MG63 (cell line): ENCODE measurements at regions not wholly inside any gene's neighbourhood (a gene's known extent, or its start where the extent isn't known, plus 50 kb on each side); places are given as distances from the start of the nearest gene placed in this dataset.

Source experiments
- DNase-seq: peaks from one replicate; pipeline ENCODE4 v3.0.0-alpha.2; 2020
- H3K27me3 ChIP-seq: fragments of 250-450 bp; sonication (Bioruptor Pico); 2 replicates; pipeline ENCODE4 v1.5.1; 2020; ENCODE audit warnings: mild to moderate bottlenecking, moderate library complexity
- H3K36me3 ChIP-seq: fragments of 250-450 bp; sonication (Bioruptor Pico); 2 replicates; pipeline ENCODE4 v1.5.1; 2020; ENCODE audit warnings: mild to moderate bottlenecking, moderate library complexity
- H3K4me3 ChIP-seq: fragments of 250-450 bp; sonication (Bioruptor Pico); 2 replicates; pipeline ENCODE4 v1.5.1; 2020; ENCODE audit warnings: mild to moderate bottlenecking, moderate library complexity
- H3K9me3 ChIP-seq: fragments of 250-450 bp; sonication (Bioruptor Pico); 2 replicates; pipeline ENCODE4 v1.5.1; 2020; ENCODE audit warnings: mild to moderate bottlenecking, moderate library complexity

DNA sequence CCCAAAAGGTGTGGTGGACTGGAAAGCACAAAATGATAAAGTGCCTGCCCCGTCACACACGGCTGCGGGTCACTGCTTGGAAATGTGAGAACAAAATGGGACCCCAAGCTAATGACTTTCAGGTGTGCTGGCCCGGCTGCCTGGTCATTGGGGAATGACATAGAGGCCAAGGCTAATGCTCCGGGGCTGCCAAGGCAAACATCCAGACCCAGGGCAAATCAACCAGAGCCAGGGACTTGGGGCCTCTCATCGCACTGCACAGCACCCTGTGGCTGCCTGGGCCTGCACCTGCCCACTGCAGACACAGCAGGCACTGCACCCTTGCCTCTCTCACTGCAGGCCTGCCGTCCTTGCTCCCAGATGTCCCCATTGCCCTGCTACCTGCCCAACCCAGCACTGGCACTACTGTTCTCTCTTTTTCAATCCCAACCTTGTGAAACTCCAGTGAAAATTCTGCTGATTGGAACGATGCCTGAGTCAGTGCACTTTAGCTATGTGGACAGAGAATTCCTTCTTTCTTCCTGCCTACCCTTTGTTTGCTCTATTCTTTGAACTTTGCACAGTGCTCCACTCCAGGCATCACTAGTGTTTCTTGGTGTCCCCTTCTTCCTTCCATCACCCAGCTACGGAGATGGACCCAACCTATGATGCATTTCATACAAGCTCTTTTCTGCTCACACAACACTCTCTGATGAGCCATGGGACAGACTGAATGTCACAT lies 849.5 kb downstream of the MAFB start:
- no peaks in the 10 kb centered on the region for H3K27me3 ChIP-seq
- H3K36me3 ChIP-seq = no peaks in the 10 kb centered on the region
- H3K4me3 ChIP-seq = no peak overlapping the region
- DNase-seq = no peak
- H3K9me3 ChIP-seq = no peaks in the 10 kb centered on the region

GRCh38 chr20:39837561-39837960 lies 851.5 kb downstream of the MAFB start:
- no peaks in the 10 kb centered on the region for H3K9me3 ChIP-seq
- no peaks in the 10 kb centered on the region for H3K36me3 ChIP-seq
- H3K4me3 ChIP-seq = no peak overlapping the region
- no peak for DNase-seq
- H3K27me3 ChIP-seq = no peaks in the 10 kb centered on the region

DNA sequence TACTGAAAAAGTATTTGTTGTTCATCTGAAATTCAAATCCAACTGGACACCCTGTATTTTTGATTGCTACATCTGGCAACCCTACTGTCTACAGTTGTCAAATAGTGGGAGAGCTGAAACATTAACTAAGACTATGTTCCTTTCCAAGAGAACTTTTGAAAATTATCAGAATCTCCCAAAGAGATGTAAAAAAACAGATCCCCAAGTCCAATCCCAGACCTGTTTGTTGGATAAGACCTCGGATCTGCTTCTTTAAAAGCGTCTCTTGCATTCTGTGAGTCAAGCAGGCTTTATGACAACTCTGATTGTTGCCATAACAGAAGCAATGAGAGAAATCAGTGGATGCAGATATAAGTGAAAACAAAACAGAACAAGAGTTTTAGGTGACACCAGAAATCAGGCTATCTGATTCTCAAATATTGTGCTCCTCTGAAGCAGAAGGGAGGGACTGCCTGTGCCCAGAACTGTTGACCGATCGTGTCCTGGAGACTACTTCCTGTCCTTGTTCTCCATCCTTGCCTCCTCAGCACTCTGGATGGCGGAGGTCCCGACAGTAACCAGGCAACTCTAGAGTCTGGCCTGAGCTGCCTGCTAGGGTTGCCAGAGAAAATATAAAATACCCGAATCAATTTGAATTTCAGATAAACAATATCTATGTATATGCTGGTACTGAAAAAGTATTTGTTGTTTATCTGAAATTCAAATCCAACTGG lies 853.8 kb downstream of the MAFB start:
- Histone ChIP-seq H3K4me3 (no peak overlapping the region), H3K36me3 (no peaks in the 10 kb centered on the region), H3K9me3 (no peaks in the 10 kb centered on the region), H3K27me3 (no peaks in the 10 kb centered on the region)
- no peak for DNase-seq

GRCh38 chr20:39830903-39831302 lies 858.1 kb downstream of the MAFB start:
- H3K4me3 ChIP-seq = no peak overlapping the region
- DNase-seq = no peak
- no peaks in the 10 kb centered on the region for H3K27me3 ChIP-seq
- no peaks in the 10 kb centered on the region for H3K9me3 ChIP-seq
- H3K36me3 ChIP-seq = no peaks in the 10 kb centered on the region

GRCh38 chr20:39829661-39830060 lies 859.4 kb downstream of the MAFB start:
- no peak for DNase-seq
- Histone ChIP-seq H3K9me3 (no peaks in the 10 kb centered on the region), H3K36me3 (no peaks in the 10 kb centered on the region), H3K4me3 (no peak overlapping the region), H3K27me3 (no peaks in the 10 kb centered on the region)

DNA sequence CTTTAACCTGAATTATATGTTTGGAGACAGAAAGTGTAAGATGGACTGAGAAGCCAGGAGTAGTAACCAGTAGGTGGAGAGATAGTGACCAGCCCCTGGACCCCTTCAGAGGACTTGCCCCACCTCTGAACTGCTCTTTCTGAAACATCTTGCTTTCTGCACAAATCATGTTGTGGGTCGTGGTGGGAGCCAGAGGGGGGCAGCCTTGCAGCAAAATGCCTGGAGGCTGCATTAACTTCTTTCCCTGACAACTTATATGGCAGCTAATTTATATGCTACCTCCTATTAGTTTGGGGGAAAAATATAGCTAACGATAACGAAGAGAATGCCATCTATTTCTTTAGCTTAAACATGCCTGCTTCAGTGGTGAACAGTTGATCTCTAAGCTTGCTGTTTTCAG lies 859.8 kb downstream of the MAFB start:
- Histone ChIP-seq H3K9me3 (no peaks in the 10 kb centered on the region), H3K27me3 (no peaks in the 10 kb centered on the region), H3K4me3 (no peak overlapping the region), H3K36me3 (no peaks in the 10 kb centered on the region)
- no peak for DNase-seq

DNA sequence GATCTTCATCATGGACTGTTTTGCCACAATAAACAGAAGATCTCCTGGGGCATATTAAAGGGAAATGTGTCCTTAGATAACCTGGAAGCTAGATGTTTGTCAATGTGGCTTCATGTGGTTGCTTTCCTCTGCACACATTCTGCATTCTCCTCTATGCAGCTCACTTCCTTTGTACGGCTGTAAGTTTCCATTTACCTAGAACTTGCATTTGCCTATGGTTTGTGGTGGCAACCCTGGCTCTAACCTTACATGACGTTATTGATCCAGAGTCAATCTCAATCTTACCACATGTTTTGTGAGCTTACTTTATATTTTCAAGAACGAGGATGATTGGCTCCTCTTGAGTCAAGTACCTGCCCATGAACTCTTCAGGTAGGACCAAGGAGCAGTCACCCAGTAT lies 863.1 kb downstream of the MAFB start:
- no peak for DNase-seq

GRCh38 chr20:39825524-39825923 lies 863.4 kb downstream of the DHX35 start:
- Histone ChIP-seq H3K4me3 (no peak overlapping the region), H3K9me3 (no peaks in the 10 kb centered on the region), H3K27me3 (no peaks in the 10 kb centered on the region), H3K36me3 (no peaks in the 10 kb centered on the region)
- peak; percentile 24 for DNase-seq

More for the DNA sequence above, 863.1 kb downstream of the MAFB start:
- no peaks in the 10 kb centered on the region for H3K36me3 ChIP-seq
- no peaks in the 10 kb centered on the region for H3K9me3 ChIP-seq
- H3K27me3 ChIP-seq = no peaks in the 10 kb centered on the region
- H3K4me3 ChIP-seq = no peak overlapping the region

DNA sequence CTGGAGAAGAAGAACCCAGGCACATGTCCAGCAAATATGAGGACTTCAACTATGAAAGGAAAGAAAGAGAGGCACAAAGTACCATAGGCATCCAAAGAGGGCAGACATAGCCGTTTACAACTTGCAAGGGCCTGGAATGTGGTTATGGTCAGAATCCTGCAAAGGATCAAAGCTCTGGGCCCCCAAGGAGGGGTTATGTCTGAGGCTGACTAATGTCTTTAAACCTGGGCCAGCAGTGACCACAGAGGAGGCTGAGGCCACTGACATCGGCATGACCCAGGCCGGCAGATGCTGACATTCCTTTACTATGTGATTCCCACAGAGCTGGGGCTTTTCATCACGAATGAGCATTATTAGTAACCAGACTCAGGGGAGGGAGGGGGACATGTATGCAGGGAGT lies 861.1 kb downstream of the DHX35 start:
- Histone ChIP-seq H3K27me3 (no peaks in the 10 kb centered on the region), H3K36me3 (no peaks in the 10 kb centered on the region), H3K4me3 (no peak overlapping the region), H3K9me3 (no peaks in the 10 kb centered on the region)
- DNase-seq = peak; percentile 94

- no peaks in the 10 kb centered on the region for H3K36me3 ChIP-seq
- no peak for DNase-seq
- no peaks in the 10 kb centered on the region for H3K9me3 ChIP-seq
- H3K27me3 ChIP-seq = no peaks in the 10 kb centered on the region
- H3K4me3 ChIP-seq = no peak overlapping the region
Observed at GRCh38 chr20:39822667-39823066, 860.5 kb downstream of the DHX35 start.

DNA sequence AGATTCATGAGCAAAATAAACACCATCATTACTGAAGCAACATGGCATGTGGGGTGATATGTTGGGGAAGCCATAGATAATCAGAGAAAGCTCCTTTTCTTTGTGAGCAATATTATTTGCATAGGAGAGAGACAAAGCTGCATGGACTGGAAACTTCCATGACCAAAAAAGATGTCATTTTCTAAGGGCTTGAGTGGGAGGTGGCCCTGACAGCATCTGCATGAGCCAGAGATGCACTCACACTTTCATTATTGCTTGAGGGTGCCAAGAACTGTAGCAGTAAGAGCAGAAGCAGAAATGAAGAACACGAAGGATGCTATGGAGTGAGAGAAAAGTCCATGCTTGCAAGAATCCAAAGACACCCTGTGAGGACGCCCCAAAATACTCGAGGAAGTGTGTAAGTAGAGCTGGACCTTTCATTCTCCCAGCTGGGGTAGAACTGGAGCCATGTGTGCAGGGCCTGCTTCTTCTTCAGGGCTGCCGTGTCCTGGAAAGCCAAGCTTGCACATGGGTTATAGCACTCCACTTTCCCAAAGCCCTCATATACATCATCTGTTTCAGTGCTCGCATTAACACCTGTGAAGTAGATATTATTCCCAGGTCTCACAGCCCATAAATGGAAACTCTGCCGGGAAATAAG lies 851.2 kb downstream of the DHX35 start:
- no peak for DNase-seq
- Histone ChIP-seq H3K4me3 (no peak overlapping the region), H3K36me3 (no peaks in the 10 kb centered on the region), H3K27me3 (no peaks in the 10 kb centered on the region), H3K9me3 (no peaks in the 10 kb centered on the region)

- no peak overlapping the region for H3K4me3 ChIP-seq
- no peaks in the 10 kb centered on the region for H3K27me3 ChIP-seq
- no peaks in the 10 kb centered on the region for H3K9me3 ChIP-seq
- no peaks in the 10 kb centered on the region for H3K36me3 ChIP-seq
- no peak for DNase-seq
Observed at GRCh38 chr20:39812116-39812515, 850.0 kb downstream of the DHX35 start.

DNA sequence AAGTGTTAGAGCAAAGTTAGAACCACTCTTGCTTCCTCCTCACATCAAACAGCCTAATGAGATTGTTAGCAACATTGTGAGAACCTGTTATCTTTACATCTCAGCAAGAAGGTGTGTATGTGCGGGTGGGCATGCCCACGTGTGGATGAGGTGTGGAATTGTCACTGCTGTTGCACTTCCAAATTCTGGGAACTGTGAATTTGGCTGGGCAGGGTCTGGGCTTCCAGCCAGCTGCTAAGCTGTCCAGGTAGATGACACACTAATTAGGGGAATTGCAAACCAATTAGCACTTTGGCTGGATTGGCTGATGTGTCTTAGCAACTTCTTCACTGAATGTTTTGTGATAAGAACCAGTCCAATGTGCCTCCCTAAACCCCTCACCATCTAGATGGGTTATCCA lies 848.2 kb downstream of the DHX35 start:
- Histone ChIP-seq H3K4me3 (no peak overlapping the region), H3K9me3 (no peaks in the 10 kb centered on the region), H3K36me3 (no peaks in the 10 kb centered on the region), H3K27me3 (no peaks in the 10 kb centered on the region)
- DNase-seq = no peak

GRCh38 chr20:39808613-39809012 lies 846.5 kb downstream of the DHX35 start:
- Histone ChIP-seq H3K9me3 (no peaks in the 10 kb centered on the region), H3K36me3 (no peaks in the 10 kb centered on the region), H3K27me3 (no peaks in the 10 kb centered on the region), H3K4me3 (no peak overlapping the region)
- no peak for DNase-seq

- no peaks in the 10 kb centered on the region for H3K36me3 ChIP-seq
- peak; percentile 85 for DNase-seq
- peaks cover 12% of the 10 kb centered on the region for H3K9me3 ChIP-seq
- H3K27me3 ChIP-seq = no peaks in the 10 kb centered on the region
- no peak overlapping the region for H3K4me3 ChIP-seq
Observed at GRCh38 chr20:39800548-39800947, 838.4 kb downstream of the DHX35 start.

GRCh38 chr20:39800111-39800510 lies 838.0 kb downstream of the DHX35 start:
- peak; percentile 26 for DNase-seq
- peaks cover 12% of the 10 kb centered on the region for H3K9me3 ChIP-seq

GRCh38 chr20:39799366-39799965 lies 837.3 kb downstream of the DHX35 start:
- Histone ChIP-seq H3K9me3 (peaks cover 12% of the 10 kb centered on the region), H3K4me3 (no peak overlapping the region), H3K36me3 (no peaks in the 10 kb centered on the region), H3K27me3 (no peaks in the 10 kb centered on the region)
- no peak for DNase-seq

More at GRCh38 chr20:39800111-39800510, 838.0 kb downstream of the DHX35 start:
- Histone ChIP-seq H3K27me3 (no peaks in the 10 kb centered on the region), H3K4me3 (no peak overlapping the region), H3K36me3 (no peaks in the 10 kb centered on the region)
